NCI-H2029 treated with DMSO at 0.1 percent for 48 hours (cell line): ENCODE measurements at regions not wholly inside any gene's neighbourhood (a gene's known extent, or its start where the extent isn't known, plus 50 kb on each side); places are given as distances from the start of the nearest gene placed in this dataset.
"Not testable (repeated sequence)": the region's sequence is repeated elsewhere in the genome, so short reads cannot be mapped to it uniquely, and the experiment has no call there.

Source experiments
- DNase-seq: peaks from one replicate; lab custom pipeline; 2025; lab: John Stamatoyannopoulos, UW

DNA sequence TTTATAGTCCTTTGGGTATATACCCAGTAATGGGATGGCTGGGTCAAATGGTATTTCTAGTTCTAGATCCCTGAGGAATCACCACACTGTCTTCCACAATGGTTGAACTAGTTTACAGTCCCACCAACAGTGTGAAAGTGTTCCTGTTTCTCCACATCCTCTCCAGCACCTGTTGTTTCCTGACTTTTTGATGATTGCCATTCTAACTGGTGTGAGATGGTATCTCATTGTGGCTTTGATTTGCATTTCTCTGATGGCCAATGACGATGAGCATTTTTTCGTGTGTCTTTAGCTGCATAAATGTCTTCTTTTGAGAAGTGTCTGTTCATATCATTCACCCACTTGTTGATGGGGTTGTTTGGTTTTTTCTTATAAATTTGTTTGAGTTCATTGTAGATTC lies 612.5 kb upstream of the SGCD start:
- DNase-seq, result not testable (repeated sequence)

DNA sequence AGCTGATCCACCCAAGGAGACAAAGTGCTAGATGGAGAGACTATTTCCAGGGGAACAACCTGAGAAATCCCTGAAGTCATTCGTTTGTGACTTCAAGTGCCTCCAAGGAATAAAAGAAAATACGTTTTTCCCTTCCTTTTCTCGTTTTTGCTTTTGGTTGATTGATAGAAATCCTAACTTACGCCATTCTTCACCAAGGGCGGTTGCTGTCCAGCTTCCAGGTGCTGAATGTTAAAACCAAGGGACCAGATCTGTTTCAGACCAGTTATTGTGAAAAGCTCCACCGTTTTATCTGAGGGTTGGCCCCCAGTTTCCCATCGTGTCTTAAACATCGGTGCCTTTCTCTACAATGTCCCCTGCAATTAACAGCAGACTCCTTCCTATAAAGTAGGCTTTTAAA lies 600.7 kb upstream of the SGCD start:
- DNase-seq, result no peak

DNA sequence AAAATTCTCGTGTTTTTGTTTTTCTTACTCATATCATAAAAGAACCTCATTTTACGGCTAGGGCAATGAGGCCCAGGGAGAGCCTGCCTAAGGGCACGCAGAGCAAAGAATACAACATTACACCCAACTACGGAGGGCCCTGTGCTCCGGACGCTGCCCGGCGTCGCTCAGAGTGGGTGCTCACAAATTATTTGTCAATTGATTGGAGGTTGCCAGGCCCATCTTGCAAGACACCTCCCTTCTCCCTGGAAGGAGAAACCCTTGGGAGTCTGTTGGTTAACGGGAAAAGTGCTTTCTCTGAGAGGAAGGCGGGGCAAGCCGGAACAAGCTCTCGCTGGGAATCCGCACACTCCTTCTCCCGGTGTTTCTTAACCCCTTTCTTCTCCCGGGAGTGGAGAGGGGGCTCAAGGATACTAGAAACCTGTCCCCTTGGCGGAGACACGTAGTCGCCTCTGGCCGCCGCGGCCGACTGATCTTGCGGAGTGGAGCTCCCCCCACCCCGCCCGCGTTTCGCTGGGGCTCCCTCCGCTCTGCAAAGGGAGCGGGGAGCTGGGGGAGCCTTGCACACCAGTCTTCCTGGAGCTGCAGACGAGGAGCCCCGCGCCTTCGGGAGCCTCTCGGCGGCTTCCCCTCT lies 599.3 kb upstream of the SGCD start:
- DNase-seq, result no peak

DNA sequence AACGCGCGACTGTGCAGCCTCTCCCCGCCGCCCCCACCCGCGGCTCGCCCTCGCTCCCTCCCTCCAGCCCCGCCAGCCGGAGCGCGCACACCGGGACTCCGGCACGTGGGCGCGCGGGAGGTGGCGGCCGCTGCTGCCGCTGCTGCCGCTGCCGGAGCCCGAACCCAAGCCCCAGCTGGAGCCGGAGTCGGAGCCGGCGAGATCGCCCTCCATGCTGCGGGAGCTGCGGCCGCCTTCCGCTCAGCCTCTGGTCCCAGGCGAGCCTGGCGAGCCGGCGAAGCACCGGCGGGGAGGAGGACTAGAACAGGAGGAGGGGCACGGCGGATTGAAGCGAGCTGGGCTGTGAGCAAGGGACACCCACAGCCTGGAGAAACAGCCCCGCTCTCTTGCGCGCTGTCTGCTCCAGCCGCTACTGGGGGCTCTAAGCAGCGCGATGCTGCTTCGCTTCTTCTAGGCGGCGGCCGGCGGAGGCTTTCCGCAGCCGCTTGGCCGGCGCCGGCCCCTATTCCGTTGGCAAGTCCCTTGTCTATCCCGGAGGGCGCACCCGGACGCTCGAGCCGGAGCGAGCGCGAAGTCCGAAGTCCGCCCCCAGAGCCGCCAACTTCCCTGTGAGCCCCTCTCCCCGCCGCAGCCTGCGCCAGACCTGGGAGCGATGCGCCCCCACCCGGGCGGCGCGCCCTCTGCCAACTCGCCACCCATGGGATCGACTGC lies 598.7 kb upstream of the SGCD start:
- peak; percentile 37 for DNase-seq

DNA sequence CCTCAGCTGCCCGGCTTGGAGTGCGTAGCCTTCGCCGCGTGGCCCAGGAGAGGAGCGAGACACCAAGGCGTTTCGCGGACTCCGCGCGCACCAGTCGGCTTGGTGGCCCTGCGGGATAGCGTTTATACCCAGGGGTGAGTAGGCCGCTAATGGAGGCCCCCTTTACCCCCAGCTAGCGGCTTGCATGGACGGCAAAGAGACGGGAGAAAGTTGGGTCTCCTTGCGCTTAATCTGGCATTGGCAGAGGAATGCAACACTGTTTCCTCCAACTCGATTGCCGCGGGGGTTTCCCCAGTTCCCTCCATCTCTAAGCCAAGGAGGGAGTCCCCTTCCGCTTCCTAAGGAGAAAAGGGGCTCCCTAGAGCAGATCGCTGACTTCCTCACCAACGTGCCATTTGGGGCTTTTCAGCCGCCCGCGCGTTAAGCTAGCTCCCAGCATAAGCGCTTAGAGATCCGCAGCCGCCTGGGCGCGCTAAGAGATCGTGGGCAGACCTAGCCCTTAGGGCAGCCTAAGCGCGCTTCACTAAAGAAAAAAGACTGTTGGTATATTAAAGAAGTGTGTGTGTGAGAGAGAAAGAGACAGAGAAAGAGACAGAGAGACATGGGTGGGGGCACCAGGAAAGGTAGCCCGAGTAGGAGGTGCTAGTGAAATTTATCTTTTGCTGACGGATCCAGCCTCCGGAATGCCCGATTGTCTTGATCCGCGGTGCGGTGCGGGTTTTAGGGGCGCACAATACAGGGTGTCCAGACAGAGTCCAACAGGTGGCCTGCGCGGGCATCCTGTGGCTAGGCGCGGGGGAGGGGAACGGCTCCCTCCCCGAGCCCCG lies 597.9 kb upstream of the SGCD start:
- peak; percentile 66 for DNase-seq

DNA sequence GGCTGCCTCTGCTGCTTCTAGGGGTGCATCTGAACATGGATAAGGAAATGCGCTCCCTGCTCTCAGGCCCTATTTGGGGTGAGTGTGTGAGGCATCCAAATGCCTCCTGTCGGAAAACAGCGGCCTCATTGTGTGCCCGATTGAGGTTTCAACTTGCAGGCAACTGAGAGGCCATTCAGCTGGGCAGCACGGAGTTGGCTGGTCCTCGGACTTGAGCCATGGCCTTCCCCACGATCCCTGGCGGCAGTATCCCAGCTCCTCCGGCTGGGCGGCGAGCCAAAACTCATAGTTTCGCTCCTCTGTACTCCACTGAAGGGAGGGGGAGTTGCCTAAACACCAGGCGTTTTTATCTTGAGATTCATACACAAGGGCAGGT lies 597.3 kb upstream of the SGCD start:
- DNase-seq, result peak; percentile 52

DNA sequence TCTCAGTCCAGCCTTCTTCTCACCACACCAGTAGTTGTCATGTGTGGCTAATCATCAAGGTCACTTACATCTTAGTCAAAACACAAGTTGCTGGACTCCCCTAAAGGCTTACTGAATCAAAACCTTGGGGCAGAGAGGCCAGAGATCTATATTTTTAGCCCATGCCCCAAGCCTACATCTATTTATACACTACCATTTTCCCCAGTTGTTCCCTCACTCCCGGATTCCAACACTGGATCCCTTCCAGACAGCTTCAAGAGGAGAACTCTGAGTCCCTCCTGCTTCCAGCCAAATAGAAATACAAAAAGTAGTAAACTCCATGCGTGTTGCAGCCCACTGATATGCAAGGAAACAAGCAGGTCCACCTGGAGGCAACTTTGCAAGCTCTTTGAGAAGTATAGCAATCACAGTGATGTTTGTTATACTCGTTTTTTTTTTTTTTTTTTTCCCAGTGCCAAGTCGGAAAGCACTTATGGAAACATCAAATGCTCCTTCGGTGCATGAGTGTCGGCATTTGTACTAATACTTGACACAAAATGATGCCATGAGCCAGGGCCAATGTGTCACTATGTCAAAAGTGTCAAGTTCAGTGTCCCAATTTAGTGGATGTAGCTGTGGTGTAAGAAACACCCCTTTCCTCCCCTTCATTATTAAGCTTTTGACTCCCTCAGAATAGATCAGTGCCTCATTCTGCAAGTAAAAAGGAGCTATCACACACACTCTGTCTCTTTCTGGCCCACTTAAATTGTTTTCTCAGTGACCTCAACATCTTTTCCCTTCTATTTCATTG lies 594.2 kb upstream of the SGCD start:
- DNase-seq, result no peak

DNA sequence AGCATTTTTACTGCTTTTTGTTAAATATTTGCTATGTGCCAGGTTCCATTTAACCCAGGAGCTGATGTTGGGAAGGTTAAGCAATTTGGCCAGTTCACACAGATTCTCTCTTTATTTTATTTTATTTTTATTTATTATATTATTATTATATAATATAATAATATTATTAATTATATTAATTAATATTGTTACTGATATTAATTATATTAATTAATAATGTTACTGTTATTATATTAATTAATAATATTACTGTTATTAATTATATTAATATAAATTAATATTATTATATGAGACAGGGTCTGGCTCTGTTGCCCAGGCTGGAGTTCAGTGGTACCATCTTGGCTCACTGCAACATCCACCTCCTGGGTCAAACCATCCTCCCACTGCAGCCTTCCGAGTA lies 593.0 kb upstream of the SGCD start:
- DNase-seq, result no peak

DNA sequence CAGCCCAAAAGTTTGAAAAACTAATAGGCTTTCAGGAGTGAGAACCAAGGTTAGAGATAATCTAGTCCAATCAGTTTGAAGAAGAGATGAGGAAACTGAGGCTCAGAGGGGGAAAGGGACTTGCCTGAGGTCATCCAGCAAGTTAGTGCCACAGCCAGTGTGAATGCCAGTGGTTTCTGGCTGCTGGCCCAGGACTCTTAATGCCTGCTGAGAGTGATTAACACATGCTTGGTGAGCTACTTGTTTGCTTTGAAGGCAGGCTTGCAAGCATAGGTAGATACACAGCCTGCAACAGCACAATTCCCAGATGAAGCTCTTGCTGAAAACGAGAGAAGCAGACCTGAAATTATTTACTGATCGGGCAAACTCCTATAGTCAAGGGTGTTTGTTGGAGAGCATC lies 591.6 kb upstream of the SGCD start:
- DNase-seq, result peak; percentile 76

DNA sequence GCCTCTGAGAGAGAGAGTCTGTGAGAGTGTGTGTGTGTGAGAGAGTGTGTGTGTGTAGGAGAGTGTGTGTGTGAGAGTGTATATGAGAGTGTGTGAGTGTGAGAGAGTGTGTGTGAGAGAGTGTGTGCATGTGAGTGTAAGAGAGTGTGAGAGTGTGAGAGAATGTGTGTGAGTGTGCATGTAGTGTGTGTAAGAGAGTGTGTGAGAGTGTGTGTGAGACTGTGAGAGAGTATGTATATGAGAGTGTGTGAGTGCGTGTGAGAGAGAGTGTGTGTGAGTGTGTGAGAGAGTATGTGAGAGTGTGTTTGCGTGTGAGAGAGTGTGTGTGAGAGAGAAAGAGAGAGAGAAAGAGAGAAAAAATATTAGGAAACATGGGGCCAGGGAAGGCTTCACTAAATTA lies 588.3 kb upstream of the SGCD start:
- DNase-seq, result no peak

DNA sequence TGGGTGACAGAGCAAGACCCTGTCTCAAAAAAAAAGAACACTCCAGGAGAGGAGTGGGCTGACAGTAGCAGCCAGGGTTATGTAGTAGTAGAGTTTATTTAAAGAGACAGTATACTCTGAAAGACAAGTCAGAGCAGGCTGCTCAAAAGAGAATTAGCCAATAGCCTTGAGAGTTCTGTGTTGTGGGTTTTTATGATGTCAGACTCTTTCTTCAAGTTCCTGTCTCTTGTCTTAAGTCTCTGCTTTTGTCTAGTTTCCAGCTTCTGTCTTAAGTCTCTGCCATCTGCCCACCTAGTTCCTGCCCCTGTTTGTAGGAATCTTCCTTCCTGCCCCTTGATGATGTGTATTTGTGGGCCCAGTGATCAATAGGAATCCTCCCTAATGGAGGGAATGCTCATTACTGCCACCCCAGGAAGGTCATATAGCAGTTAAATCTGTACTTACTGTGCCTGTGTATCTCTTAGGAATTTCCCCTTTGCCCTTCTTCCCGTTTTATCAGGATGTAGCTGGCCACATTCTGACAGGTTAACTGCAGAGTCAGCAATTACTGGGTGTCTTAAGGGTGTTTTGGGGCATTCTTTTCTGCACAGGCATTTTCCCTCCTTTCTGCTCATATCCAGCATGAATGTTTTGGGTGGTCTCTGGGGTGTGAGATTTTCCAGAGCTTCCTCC lies 580.5 kb upstream of the SGCD start:
- no peak for DNase-seq

DNA sequence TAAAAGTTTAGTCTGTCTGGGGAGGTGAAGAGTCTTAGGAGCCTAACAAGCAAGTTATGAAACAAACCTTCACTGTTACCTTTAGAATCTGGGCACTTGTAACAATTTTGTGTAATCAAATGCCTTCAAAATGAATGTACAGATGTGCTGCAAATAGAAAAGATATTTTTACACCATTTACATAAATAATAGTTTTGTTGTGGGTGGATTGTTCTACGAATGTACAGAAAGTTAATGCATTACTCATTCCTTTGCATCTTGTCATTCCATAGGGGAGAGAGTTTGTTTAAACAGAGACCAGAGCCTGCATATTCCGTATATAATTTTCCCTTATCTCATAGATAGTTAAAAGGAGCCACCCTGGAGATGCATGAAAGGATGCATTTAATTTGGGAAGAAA lies 576.9 kb upstream of the SGCD start:
- no peak for DNase-seq

DNA sequence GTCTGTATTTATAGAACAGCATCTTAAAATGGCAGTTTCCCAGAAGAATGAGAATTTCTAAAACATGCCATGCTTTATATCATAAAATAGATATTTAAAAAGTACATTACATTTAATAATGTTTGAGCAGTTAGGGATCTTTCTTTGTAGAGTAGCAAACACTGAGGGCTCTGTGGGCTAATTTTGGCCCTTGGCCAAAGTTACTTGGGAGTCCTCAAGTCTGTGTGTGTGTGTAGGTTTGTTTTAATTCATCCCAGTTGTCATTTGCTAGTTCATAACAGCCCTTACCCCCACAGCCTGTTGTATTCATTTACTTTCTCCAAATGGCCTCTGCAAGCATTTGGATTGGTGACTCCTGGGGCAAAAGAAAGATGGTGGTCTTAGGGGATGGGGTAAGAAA lies 576.4 kb upstream of the SGCD start:
- DNase-seq, result no peak

DNA sequence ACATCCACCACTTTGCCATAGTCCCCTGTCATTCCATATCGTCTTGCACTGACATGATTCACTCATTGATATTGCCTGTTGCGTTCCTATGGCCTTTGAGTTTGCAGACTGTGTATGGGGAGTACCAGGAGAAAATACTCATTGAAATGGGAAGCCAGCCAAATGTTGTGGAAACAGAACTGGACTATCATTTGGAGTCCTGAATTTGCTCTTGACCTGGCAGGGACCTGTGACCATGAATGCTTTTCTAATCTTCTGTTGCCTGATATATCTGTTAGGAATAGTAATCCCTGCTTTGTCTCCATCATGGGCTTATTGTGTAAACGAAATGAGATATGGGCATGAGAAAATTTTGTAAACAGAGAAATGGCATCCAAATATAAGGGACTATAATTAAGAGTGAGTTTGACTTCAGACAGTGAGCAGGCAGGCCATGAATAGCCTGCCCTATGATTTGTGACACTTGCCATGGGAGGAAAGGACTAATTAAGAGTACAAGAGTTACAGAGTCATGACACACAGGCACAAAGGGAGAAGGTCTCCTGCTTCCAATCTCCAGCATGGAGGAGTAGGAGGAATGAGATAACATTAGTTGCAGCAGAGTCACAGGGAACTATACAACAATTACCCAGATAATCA lies 572.9 kb upstream of the SGCD start:
- DNase-seq, result no peak

DNA sequence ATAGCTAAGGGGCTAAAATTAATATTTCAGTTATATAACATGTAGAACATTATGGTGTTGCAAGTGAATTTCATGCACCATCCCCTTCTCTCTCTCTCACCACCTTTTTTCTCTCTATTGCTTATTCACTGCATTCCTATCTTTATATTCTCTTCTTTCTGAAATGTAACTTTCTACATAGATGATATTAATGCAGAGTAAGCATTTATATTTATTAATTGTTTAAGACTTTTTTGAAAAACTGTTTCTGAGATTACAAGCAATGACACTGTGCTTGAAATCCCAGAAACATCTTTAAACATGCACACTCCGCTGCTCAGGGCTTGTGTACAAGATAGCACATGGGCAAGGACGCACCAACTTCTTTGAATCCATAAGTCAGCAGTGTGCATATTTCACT lies 567.7 kb upstream of the SGCD start:
- no peak for DNase-seq

DNA sequence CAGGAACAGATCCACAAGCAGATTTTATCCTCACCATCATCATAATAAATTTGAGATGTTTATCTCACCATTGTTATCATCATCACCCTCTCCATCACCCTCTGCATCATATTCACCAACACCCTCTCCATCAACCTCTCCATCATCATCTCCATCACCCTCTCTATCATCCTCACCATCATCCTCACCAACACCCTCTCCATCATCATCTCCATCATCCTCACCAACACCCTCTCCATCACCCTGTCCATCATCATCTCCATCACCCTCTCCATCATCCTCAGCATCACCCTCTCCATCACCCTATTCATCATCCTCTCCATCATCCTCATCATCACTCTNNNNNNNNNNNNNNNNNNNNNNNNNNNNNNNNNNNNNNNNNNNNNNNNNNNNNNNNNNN lies 567.0 kb upstream of the SGCD start:
- no peak for DNase-seq

DNA sequence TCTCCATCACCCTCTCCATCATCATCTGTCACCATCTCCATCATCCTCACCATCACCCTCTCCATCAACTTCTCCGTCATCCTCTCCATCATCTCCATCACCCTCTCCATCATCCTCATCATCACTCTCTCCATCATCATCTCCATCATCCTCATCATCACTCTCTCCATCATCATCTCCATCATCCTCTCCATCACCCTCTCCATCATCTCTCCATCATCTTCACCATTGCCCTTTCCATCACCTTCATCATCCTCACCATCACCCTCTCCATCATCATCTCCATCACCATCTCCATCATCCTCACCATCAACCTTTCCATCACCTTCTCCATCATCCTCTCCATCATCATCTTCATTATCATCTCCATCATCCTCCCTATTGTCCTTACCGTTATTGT lies 565.5 kb upstream of the SGCD start:
- DNase-seq, result no peak

DNA sequence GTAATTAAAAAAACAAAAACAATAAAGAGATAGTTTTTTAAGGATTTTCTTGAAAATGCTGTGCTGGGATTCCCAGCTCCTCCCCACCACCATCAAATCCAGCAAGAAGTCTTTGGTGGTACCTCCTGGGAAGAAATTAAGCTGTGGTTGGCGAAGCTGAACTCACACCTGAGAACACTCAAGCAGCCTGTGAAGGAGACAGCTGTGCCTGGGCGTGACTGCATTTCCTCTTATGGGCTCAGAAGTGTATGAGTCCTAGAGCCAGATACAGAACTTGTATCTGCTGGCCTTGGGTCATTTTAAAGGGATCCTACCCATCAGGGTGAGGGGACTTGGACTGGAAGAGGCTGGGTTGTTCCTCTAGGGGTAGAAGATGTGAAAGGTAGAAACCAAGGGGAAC lies 561.2 kb upstream of the SGCD start:
- DNase-seq, result no peak

DNA sequence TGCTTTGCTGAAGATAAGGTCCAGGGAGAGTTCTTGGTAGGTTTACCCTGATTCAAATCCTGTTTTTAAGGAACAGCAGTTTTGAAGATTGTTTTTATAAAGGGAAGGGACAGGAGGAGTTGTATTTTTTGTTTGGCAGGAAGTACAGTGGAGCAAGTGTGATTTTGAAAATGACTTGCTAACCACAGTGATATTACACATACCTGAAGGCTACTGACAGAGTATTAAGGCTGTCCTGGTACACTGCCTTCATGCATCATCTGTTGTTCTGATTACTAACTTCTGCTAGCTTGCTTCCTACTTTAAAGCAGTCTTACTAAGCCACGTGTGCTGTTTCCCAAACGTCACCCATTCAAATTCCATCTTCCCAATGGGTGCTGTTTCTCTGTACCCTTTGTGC lies 559.5 kb upstream of the SGCD start:
- no peak for DNase-seq

DNA sequence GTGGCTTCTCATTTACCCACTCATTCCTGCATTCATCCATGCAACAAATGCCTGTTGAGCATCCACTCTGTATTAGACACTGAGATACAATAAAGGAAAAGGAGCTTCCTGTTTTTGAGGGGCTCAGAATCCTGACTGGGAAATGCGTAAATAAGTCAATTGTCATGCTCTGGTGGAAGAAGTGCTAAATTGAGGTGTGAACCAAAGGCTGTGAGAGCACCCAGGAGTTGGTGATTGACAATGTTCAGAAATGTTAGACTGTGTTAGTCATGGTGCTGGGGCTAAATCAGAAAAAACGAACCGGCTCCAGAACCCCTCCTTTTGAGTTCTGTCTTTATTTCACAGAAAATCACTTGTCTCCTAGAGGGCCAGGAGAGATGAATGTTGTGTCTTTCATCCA lies 558.6 kb upstream of the SGCD start:
- no peak for DNase-seq

DNA sequence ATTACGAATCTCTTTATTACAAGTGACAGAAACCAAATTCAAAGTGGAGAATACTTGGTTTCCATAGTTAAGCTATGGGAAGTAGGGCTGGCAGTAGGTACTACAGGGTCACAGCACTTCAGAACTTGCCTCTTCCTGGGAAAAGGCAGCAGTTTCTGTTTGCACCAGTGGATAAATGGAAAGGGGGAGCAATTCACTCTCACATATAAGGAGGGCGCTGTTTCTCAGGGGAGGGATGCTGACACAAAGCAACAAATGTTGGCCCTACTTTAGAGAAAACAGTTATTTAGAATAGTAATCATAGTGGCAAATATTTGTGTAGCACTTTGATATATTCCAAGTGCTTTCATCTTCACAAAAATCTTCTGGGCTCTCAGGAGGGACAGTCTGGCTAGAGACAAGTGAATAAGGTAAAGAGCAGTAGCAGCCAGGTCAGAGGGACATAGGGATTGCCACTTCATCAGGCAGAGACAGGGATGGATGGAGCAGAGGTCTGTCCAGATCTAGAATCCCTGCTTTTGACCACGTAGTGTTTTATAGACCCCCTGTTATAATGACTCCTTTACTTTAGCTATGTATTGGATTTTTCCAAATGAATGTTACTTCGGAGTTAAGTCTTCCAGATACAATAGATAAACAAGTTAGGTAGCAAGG lies 554.8 kb upstream of the SGCD start:
- no peak for DNase-seq
